ENCODE measurements at regions not wholly inside any gene's neighbourhood (a gene's known extent, or its start where the extent isn't known, plus 50 kb on each side); places are given as distances from the start of the nearest gene placed in this dataset.

- FAIRE-seq (no peak), DNase-seq (ENCODE audit: low spot score in 2 of 2) (no peak)
These were observed 452.7 kb downstream of the BCL11B start for GRCh38 chr14:98819132-98819866.

GRCh38 chr14:98819867-98820206 lies 452.2 kb downstream of the BCL11B start:
- DNase-seq (ENCODE audit: low spot score in 2 of 2) (no peak), FAIRE-seq (no peak)

- FAIRE-seq = no peak
- DNase-seq (ENCODE audit: low spot score in 2 of 2) = no peak
These were observed 449.1 kb downstream of the BCL11B start for GRCh38 chr14:98822917-98823316.

DNA sequence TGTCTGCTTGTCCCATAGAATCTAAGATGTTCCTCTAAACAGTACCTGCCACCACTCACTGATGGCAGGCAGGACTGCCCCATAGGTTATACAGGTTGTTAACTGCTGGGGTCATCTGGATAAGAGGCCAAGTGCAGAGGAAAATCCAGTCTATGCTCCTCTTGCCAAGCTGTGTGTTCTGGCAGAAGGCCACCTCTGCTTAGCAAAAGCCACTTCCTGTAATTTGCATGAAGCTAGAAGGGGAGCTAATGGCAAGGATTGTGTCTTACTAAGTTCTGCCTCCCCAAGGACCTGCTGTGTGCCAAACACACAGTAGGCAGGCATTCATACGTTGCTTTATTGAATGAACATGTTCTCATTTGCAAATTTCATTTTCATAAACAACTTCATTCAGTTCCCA lies 445.4 kb downstream of the BCL11B start:
- no peak for DNase-seq (ENCODE audit: low spot score in 2 of 2)
- no peak for FAIRE-seq

DNA sequence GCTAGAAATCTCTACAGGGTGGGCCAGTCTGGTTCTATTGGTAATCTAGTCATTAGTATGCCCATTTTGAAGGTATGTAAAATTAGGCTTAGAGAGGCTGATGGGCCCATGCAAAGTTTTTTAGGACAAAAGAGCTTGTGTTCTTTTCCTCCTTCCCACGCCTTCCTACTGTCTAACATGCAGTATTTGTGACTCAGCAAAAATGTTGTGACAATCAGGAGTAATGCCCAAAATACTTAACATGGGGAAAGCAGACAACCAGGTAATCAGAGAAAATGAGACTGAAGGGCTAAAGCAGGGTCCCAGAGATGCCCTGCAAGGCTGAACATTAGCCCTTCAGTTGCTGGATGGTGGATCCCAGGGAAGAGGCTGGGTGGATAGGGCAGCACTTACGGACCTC lies 437.9 kb downstream of the BCL11B start:
- DNase-seq (ENCODE audit: low spot score in 2 of 2) (no peak), FAIRE-seq (no peak)

DNA sequence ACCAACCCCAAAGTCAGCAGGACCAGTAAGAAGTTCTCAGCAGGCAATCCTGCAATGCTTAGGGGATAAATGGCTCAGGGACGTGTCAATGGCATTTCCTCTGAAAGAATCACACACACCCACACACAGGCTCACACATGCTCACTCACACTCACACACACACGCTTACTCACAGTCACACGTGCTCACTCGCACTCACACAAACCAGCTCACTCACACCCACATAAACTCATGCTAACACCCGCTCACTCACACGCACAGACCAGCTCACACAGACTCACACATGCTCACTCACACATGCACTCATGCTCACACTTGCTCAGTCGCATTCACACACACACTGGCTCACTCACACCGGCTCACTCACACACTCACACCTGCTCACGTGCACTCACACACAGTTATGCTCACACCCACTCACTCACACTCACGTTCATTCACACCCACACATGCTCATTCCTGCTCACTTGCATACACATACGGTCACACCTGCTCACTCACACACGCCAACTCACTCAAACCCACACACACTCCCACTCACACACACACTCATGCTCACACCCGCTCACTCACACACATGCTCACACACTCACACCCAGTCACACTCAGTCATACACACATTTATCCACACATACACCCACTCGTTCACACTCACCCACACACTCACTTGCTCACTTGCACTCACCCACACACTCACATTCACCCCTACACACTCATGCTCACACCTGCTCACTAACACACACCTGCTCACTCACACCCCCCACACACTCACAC lies 436.8 kb downstream of the BCL11B start:
- DNase-seq (ENCODE audit: low spot score in 2 of 2) = no peak
- no peak for FAIRE-seq

DNA sequence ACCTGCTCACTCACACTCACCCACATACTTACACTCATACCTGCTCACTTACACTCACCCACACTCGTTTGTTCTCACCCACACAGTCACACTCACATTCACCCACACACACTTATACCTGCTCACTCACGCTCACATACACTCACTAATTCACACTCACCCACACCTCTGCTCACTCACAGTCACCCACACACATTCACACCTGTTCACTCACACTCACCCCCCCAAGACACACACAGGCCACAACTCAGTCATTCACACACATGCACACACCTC lies 436.2 kb downstream of the BCL11B start:
- no peak for FAIRE-seq
- no peak for DNase-seq (ENCODE audit: low spot score in 2 of 2)

- DNase-seq (ENCODE audit: low spot score in 2 of 2) = no peak
- no peak for FAIRE-seq
These were observed 431.9 kb downstream of the BCL11B start for GRCh38 chr14:98840091-98840490.

- DNase-seq (ENCODE audit: low spot score in 2 of 2) (no peak), FAIRE-seq (no peak)
These were observed 431.5 kb downstream of the BCL11B start for GRCh38 chr14:98840511-98840910.

DNA sequence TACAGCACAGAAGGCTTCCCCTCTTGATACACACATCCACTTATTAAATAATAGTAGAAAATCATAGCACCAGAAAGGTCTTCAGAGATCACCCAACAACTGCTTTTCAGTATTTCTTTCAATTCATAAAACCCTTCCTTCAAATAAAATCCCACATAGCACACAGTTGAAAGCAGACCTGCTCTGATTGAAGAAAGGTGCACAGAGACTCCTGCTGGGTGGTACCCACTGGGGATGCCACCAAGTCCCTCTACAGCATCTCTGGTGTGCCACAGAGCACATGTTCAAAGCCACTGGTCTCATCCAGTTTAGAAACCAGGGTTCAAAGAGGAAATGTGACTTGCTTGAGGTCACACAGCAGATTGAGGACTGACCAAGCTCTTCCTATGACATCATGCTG lies 427.5 kb downstream of the BCL11B start:
- DNase-seq (ENCODE audit: low spot score in 2 of 2) = no peak
- no peak for FAIRE-seq

DNA sequence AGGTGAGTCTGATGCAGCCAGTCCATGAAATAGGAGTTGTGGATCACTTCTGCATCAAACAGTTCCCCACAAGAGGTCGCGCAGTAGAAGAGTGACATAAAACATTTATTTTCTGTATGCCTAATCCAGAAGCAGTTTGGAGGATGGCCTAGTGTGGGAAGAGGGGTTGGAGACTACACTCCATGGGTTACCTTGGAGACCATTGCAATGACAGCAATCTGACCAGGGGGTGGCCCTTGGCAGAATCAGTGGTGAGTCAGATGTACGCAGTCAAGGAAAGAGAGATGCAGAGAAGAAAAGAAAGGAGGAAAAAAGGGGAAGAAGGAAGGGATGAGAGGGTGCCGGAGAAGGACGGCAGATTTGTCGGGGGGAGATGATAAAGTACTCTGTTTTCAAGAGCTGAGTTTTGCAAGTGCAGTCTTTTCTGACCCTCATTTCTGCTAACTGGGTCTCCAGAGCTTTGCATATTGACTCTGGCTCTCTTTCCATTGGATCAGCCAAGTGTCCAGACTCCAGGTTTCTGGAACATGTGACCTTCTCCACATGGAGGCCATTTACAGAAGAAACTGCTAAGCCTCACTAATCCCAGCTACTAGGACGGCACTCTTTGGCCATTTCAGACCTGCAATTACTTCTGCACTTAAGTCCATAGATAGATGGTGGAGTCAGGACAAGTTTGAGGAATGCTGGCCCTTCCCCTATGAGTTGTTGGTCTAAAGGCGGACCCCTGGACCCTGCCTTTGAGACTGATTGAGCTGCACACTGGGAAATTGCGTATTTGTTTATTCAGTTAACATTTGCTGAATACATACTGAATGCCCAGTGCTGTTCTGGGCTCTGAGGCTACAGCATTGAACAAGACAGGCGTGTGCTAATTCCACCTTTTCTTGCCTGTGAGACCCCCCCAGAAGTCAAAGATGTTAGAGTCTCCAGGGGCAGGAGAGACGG lies 424.2 kb downstream of the BCL11B start:
- FAIRE-seq = no peak

GRCh38 chr14:98853063-98853729 lies 418.8 kb downstream of the BCL11B start:
- DNase-seq (ENCODE audit: low spot score in 2 of 2) (no peak), FAIRE-seq (no peak)

More for the DNA sequence above, 424.2 kb downstream of the BCL11B start:
- no peak for DNase-seq (ENCODE audit: low spot score in 2 of 2)

- DNase-seq (ENCODE audit: low spot score in 2 of 2) = no peak
- FAIRE-seq = no peak
These were observed 415.9 kb downstream of the BCL11B start for GRCh38 chr14:98855926-98856715.

- FAIRE-seq = no peak
- no peak for DNase-seq (ENCODE audit: low spot score in 2 of 2)
These were observed 413.8 kb downstream of the BCL11B start for GRCh38 chr14:98858158-98858557.

DNA sequence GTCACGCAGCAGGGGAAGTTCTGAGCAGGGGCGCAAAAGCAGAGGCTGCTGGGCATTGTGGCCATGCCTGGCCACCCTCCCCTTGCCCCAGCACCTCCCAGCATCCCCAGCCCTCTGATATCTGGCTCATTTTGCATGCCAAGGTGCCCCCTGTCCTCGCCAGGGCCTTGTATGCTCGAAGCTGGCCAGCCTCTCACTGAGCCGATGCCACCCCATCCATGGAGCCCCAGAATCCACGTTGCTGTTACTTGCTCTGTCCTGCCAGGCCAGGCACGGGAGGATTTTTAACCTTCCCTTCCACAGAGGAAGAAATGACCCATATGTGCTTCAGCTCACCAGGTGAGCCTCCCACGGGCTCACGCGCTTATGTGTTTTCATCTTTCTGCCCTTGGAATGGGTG lies 413.4 kb downstream of the BCL11B start:
- FAIRE-seq (no peak), DNase-seq (ENCODE audit: low spot score in 2 of 2) (no peak)

DNA sequence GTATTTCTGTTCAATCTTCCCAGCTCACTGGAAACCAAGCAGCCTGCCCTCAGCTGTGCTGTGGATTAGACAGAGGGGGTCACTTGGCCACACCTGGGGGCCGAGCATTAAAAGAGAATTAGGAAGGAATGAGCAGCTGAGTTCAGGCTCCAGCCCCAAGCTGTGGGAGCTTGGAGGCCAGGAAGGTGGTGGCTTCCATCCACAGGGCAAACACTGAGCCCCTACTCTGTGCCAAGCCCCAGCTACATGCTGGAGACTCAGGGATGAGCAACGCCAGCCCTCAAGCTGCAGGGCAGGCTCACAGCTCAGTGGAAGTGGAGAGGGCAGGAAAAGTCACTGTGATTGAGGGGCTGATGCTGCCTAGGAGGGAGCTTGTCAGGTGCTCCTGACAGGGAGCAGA lies 412.7 kb downstream of the BCL11B start:
- no peak for FAIRE-seq
- no peak for DNase-seq (ENCODE audit: low spot score in 2 of 2)

DNA sequence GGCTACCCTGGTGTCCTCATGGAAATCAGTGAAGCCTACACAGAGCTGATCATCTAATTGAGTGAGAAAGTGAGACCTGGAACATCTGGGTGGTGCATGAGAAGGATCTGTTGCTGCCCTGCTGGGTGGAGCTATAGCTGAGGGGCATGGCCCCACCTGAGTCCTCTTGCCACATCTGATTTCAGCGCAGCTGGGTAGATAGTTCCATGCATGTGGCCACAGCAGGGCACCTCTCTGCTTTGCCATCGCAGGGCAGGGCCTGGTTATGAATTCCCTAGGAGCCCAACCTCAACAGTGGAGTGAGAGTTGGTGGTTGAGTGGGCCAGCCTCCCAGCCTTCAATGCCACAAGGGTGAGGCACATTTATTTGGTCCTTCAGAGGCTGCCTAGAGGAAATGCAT lies 407.8 kb downstream of the BCL11B start:
- DNase-seq (ENCODE audit: low spot score in 2 of 2) (no peak), FAIRE-seq (no peak)

DNA sequence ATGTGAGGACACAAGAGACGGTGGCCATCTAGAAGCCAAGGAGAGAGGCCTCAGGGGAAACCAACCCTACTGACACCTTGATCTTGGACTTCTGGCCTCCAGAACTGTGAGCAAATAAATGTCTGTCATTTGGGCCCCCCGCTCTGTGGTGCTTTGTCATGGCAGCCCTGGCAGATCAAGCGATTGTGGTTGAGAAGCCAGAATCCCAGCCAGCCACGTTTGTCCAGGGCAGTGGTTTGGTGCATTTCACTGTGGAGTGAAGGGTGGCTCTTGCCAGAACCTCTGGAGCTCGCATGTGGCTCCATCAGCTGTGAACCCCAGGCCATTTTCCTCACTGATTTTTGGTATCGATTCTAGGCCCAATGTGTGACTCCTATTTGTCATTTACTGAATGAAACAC lies 404.9 kb downstream of the BCL11B start:
- DNase-seq (ENCODE audit: low spot score in 2 of 2) (no peak), FAIRE-seq (no peak)

DNA sequence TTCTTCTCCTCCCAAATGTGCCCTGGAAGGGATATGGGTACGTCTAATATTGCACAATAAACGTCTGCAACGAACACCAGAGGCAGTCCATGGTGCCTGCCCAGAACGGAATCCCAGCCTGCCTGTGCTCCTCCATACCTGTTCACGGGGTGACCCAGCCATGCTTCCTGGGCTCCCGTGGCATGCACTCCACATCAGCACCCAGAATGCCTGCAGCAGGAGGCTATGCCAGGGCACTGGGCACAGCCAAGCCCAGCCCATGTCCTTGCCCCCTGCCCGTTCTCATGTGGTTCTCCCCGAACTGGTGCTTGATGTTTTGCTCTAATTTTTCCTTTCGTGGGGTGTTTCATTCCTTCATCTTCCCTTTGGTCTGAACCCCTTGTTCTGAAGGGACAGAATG lies 404.3 kb downstream of the BCL11B start:
- FAIRE-seq = no peak
- DNase-seq (ENCODE audit: low spot score in 2 of 2) = no peak

DNA sequence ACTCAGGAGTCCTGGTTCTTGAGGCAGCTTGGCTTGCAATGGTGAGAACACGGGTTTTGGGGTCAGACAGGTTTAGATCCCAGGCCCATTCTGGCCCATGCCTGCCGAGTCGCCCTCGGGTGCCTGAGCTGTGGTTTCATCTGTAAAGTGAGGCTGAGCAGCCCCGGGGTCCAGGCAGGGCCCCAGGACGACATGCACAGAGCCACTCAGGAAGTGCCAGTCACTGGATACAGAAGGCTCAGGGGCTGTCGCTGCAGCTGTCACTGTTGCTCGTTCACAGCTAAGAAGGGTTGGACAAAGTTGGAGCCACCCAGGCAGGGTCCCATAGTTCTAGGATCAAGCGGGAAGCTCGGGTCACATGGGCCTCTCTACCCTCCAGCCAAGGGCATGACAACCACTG lies 403.1 kb downstream of the BCL11B start:
- DNase-seq (ENCODE audit: low spot score in 2 of 2) = no peak
- no peak for FAIRE-seq
